ENCODE measurements at regions not wholly inside any gene's neighbourhood (a gene's known extent, or its start where the extent isn't known, plus 50 kb on each side); places are given as distances from the start of the nearest gene placed in this dataset.

DNA sequence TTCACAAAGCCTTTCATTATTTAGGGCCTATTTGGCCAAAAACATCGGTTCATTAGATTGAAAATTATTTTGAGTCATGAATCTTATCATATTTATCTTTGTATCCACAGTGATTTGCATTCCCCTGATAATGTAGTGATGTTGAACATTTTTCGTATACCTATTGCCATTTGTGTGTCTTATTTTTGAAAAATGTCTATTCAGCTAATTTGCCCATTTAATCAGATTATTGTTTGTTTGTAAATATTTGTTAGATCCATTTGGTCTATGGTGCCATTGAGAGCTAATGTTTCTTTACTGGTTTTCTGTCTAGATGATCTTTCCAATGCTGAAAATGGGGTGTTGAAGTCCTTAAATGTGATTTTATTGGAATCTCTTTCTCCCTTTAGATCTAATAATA is 439.2 kb upstream of the TYRP1 start:
- no peak for TF ChIP-seq POLR2AphosphoS5 (IDR thresholded peaks at IDR 0.05)
- TF ChIP-seq, protein P1, sequence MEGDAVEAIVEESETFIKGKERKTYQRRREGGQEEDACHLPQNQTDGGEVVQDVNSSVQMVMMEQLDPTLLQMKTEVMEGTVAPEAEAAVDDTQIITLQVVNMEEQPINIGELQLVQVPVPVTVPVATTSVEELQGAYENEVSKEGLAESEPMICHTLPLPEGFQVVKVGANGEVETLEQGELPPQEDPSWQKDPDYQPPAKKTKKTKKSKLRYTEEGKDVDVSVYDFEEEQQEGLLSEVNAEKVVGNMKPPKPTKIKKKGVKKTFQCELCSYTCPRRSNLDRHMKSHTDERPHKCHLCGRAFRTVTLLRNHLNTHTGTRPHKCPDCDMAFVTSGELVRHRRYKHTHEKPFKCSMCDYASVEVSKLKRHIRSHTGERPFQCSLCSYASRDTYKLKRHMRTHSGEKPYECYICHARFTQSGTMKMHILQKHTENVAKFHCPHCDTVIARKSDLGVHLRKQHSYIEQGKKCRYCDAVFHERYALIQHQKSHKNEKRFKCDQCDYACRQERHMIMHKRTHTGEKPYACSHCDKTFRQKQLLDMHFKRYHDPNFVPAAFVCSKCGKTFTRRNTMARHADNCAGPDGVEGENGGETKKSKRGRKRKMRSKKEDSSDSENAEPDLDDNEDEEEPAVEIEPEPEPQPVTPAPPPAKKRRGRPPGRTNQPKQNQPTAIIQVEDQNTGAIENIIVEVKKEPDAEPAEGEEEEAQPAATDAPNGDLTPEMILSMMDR (IDR thresholded peaks at IDR 0.05), result no peak
- TF ChIP-seq POLR2A (IDR thresholded peaks at IDR 0.05), result no peak
- no peak for TF ChIP-seq EP300 (IDR thresholded peaks at IDR 0.05; ENCODE audit: low read depth)

All from transverse colon (tissue), 4 donors.